MV-4-11 (cell line): ENCODE measurements at regions not wholly inside any gene's neighbourhood (a gene's known extent, or its start where the extent isn't known, plus 50 kb on each side); places are given as distances from the start of the nearest gene placed in this dataset.

Experiments used
- DNase-seq: peaks from one replicate; lab custom pipeline; 2025; lab: John Stamatoyannopoulos, UW

GRCh38 chr12:89919241-89919906, 210.7 kb upstream of the ATP2B1 start:
- DNase-seq = no peak

- no peak for DNase-seq
Measured at GRCh38 chr12:89918172-89918846, 209.7 kb upstream of the ATP2B1 start.

- DNase-seq = no peak
Measured at GRCh38 chr12:89909753-89910152, 201.1 kb upstream of the ATP2B1 start.

- no peak for DNase-seq
Measured at GRCh38 chr12:89907659-89908058, 199.0 kb upstream of the ATP2B1 start.

GRCh38 chr12:89906824-89907223, 198.2 kb upstream of the ATP2B1 start:
- DNase-seq = no peak

- DNase-seq = no peak
Measured at GRCh38 chr12:89906178-89906577, 197.5 kb upstream of the ATP2B1 start.

- peak; percentile 74 for DNase-seq
Measured at GRCh38 chr12:89901906-89902642, 193.4 kb upstream of the ATP2B1 start.

- DNase-seq = no peak
Measured at GRCh38 chr12:89901319-89901718, 192.7 kb upstream of the ATP2B1 start.

- DNase-seq = no peak
Measured at GRCh38 chr12:89899651-89900050, 191.0 kb upstream of the ATP2B1 start.

GRCh38 chr12:89895591-89895990, 187.0 kb upstream of the ATP2B1 start:
- DNase-seq = no peak

GRCh38 chr12:89895101-89895500, 186.5 kb upstream of the ATP2B1 start:
- no peak for DNase-seq

GRCh38 chr12:89893972-89894706, 185.5 kb upstream of the ATP2B1 start:
- no peak for DNase-seq

GRCh38 chr12:89892436-89892835, 183.8 kb upstream of the ATP2B1 start:
- no peak for DNase-seq

GRCh38 chr12:89891933-89892332, 183.3 kb upstream of the ATP2B1 start:
- DNase-seq = no peak

GRCh38 chr12:89890161-89890560, 181.5 kb upstream of the ATP2B1 start:
- DNase-seq = no peak

- DNase-seq = no peak
Measured at GRCh38 chr12:89889062-89889461, 180.4 kb upstream of the ATP2B1 start.

- no peak for DNase-seq
Measured at GRCh38 chr12:89884952-89885351, 176.3 kb upstream of the ATP2B1 start.

- no peak for DNase-seq
Measured at GRCh38 chr12:89884416-89884898, 175.8 kb upstream of the ATP2B1 start.

- DNase-seq = no peak
Measured at GRCh38 chr12:89883630-89884389, 175.2 kb upstream of the ATP2B1 start.

GRCh38 chr12:89882792-89883191, 174.2 kb upstream of the ATP2B1 start:
- no peak for DNase-seq

GRCh38 chr12:89882050-89882449, 173.4 kb upstream of the ATP2B1 start:
- peak; percentile 94 for DNase-seq
